Caki2 (cell line): ENCODE measurements at regions not wholly inside any gene's neighbourhood (a gene's known extent, or its start where the extent isn't known, plus 50 kb on each side); places are given as distances from the start of the nearest gene placed in this dataset.
"Not testable (repeated sequence)": the region's sequence is repeated elsewhere in the genome, so short reads cannot be mapped to it uniquely, and the experiment has no call there.

Experiments used
- DNase-seq: peaks from one replicate; pipeline ENCODE4 v3.0.0-alpha.2; 2015; ENCODE audit warnings: low read depth
- in situ Hi-C: cut with HindIII; loops from 2 replicates; pipeline ENCODE4 v1.10.0; 2016; ENCODE audit warnings: low sequenced_read_pairs, low pct_unique_long_range_greater_than_20kb, mixed read lengths

DNA sequence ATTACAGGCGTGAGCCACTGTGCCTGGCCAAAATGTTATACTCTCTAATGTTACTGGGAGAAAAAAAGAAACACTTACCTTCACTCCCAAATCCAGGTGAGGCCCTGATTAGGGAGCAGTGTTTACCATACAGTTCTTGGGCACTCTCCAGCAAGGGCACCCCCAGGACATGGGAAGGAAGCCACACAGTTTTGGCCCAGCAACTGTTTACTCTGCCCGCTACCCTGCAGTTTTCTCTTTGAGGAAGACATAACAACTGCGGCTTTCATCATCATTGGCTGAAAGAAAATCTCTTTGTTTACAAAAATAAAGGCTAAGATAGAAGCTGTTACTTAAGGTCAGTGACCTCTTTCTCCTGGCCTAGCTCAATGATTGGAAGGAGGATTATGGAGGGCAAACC, 145.5 kb upstream of the DUSP21 start:
- DNase-seq = no peak
- in situ Hi-C loops = no loop called here

DNA sequence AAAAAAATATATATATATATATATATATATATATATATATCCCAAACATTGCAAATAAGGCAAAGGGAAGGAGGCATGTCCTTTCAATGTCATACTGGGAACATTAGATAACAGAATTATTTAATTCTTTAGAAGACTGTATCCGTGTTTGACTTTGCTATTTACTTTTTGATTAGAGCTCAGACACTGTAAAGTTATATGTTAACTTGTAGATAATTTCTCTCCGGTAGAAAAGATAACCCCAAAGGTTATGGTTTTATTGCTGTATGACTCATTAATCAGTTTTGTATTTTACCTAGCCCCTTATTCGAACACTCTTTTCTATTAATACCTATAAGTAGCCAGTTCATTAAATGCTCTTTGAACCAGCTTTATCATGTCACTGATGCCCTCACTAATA, 150.6 kb upstream of the DUSP21 start:
- in situ Hi-C loops = no loop called here
- DNase-seq = no peak

DNA sequence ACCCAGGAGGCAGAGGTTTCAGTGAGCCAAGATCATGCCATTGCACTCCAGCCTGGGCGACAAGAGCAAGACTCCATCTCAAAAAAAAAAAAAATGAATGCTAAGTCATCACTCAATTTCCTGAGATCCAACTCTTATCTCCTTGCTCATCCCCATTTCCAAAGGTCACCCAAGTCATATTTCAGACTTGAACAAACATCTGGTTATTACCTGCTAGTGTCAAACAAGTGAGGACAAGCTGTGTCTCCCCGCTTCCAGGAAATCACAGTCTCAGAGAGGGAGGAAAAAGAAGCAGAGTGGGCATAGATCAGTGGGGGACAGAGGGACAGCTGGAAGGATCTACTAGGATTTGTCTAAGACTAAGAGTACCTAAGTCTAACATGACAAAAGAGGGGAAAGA, 147.5 kb upstream of the FUNDC1 start:
- in situ Hi-C loops = no loop called here
- no peak for DNase-seq

DNA sequence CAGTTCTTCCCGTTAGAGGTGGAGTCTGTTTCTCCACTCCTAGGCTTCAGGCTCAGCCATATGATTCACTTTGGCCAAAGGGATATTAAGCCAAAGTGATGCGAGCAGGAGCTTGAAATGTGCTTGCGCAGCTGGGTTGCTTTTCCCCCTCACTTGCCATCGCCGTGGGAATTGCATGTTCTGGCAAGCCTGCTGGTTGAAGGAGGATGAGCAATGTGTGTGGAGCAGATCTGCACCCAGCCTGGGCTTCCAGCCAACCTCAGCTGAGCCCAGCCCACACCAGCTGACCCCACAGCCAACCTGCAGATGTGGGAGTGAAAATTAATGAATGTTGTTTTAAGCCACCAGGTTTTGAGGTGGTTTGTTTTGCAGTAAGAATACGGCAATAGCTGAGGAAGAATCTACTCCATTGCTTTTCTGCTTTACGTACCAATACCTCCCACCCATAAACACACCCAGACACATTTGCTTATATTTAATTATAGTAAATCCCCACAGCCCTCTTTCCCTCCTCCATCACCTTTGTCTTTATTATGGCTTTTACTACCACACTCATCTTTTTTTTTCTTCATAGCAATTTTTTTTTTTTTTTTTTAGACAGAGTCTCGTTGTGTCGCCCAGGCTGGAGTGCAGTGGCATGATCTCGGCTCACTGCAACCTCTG, 132.8 kb upstream of the FUNDC1 start:
- DNase-seq = peak; percentile 82
- in situ Hi-C loops = no loop called here

DNA sequence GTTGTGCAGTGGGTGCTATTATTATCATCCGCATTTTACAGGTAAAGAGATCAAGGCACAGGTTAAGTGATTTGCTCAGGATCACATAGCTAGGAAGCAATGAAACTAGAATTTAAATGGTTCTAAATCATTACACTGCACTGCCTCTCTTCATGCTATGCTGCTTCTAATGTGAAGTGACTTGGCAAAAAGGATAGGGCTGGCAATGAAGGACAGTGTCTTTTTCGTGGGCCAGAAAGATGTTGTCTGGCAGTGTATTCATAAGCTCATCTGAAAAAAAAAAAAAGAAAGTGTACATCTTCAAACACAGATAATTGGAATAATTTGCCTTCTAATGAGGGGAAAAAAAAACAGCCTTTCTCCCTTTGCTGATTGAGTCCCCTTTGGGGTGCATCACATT, 132.2 kb upstream of the FUNDC1 start:
- no peak for DNase-seq
- in situ Hi-C loops = no loop called here

DNA sequence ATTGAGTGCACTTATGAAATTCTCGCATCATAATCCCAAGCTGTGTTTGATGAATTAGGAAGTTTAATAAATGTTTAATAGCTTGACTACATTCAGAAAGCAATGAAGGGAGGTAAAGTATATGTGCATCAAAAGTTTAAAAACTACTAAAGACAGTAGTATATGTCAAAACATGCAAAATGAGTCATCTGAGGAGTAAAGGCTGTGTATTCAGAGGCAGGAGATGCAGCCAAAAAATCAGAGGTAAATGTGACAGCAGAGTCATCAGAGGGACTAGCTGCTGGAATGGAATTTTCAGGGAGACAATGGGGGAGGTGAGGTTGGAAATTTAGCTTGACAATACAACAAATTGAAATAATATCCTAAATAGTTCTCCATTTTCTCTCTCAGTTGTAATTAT, 127.0 kb upstream of the FUNDC1 start:
- in situ Hi-C loops = no loop called here
- DNase-seq = no peak

DNA sequence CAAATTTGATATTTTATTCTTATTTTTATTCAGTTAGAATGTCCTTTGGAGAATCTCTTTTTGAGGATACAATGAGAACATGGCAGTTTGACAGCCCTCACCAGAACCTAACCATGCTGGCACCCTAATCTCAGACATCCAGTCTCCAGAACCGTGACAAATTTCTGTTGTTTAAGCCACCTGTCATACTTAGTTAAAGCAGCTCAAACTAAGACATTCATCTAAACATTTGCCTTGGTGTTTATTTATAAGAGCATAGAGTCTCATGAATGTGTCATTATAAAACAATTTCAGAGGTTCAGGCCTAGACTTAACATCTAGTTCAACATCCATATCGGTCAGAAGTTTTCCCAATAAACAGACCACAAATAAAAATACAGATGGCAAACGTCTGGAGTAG, 125.1 kb upstream of the FUNDC1 start:
- in situ Hi-C loops = no loop called here
- DNase-seq = no peak

DNA sequence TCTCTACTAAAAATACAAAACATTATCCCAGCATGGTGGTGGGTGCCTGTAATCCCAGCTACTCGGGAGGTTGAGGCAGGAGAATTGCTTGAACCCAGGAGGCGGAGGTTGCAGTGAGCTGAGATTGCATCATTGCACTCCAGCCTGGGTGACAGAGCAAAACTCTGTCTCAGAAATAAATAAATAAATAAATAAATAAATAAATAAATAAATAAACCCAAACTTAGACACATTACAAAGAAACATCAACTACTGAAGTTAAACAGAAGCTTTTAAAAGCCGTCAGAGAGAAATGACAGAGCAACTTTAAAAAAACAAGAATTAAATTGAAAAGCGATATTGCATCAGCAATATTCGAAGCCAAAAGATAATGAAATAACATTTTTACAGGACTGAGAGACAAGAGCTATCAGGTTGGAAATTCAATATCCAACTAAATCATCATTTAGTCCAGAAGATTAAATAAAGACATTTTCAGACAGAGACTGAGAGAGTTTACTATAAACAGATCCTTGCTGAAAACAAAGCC, 115.1 kb upstream of the FUNDC1 start:
- DNase-seq, in situ Hi-C loops: not testable (repeated sequence)

DNA sequence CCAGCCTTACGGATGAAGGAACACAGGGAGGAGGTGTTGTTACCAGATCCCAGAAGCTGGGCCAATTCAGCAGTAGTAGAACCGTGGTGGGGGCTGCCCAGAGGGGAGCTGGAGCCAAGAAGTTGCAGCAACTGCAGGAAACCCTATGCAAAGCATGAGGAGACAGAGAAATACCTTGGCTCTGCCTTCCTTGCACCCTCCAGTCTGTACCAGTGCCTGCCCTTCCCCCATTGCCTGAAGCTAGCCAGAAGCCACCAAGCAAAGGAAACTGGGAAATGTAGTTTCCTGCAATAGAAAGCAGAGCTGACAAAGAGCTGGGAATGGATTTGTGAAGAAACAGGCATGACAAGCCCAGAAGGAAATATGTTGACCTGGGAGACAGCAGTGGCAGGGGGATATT, 108.7 kb upstream of the FUNDC1 start:
- in situ Hi-C loops = no loop called here
- DNase-seq = no peak

DNA sequence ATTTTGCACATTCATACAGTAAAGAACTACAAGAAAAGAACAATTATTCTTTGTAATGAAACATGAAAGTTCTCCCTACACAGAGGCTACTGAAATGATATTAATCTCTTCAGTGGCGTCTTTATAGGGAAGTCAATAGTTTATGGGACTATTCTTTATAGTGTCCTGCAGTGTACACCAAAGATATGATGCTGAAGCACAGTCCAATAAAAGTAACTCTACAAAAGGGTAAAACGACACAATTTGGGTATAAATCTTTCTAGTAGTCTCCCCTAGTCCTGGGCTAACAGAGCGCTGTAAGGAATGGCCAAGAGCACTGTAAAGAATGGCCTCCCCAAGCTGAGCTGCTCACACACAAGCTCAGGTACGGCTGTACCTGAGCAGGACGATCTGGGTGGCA, 101.1 kb upstream of the FUNDC1 start:
- in situ Hi-C loops = no loop called here
- DNase-seq = no peak

DNA sequence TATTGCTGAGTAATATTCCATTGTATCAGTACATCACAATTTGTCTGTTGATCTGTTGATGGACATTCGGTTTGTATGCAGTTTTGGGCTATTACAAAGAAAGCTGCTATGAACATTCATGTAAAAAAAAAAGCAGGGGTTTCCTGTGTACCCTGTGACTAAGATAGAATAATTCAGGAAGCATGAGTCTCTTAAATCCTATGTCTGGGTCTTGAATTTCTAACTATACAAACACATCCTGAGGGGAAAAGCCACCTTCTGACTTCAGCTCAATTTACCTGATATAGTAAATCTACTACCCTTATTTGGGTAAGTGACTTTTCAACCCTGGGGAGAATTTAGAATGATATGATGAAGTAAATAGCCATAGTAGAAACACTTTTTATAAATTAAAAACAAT, 94.6 kb upstream of the FUNDC1 start:
- in situ Hi-C loops = no loop called here
- DNase-seq = no peak

DNA sequence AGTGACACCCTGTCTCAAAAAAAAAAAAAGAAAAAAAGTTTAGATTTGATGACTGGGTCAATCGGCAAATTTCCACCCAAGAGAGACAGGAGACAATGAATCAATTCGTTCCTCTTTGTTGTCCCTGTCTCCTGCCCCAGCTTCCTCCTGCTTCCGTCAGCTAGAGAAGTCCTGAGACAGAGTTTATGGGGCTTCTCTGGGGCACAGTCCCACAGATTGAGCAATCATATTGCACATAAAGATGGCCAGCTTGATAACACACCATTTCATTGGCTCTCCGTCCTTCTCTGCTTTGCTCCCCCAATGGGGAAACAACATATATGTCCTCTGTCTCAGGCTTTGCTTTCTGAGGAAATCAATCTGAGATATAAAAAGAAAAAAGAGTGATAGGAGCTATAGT, 78.4 kb upstream of the FUNDC1 start:
- in situ Hi-C loops = no loop called here
- no peak for DNase-seq

DNA sequence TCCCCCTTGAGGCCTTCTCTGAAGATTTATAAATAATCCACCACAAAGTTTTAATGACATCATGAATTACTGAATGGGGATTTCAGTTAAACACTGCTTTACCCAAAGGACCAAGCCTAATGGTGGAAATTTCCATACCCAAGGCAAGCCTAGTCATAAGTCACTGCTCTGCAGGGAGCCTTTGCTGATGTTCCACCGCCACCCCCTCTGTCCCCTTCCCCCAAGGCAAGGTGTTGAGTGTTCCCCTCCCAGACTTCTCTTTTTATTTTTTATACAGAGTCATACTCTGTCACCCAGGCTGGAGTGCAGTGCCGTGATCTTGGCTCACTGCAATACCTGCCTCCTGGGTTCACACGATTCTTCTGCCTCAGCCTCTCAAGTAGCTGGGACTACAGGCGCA, 76.4 kb upstream of the FUNDC1 start:
- in situ Hi-C loops = no loop called here

DNA sequence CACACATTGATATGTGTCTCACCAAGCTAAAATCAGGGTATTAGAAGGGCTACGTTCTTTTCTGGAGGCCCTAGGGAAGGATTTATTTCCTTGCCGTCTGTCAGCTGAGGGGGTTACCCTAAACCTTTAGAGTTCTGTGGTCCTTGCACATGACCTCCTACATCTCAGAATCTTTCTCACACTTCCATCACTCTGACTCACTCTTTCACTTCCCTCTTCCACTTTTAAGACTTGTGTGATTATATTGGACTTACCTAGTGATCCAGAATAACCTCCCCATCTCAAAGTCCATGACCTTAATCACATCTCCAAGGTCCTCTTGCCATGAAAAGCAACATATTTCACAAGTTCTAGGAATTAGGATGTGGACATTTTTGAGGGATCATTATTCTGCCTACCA, 53.6 kb upstream of the FUNDC1 start:
- in situ Hi-C loops = no loop called here
- DNase-seq = no peak

More for the DNA sequence above, 76.4 kb upstream of the FUNDC1 start:
- DNase-seq = no peak
